HG03025 (cell line): ENCODE measurements at regions not wholly inside any gene's neighbourhood (a gene's known extent, or its start where the extent isn't known, plus 50 kb on each side); places are given as distances from the start of the nearest gene placed in this dataset.

Experiments used
- ATAC-seq: cut with Tn5 transposase; IDR thresholded peaks from one replicate; pipeline ENCODE4 v1.9.1; 2021; ENCODE audit warnings: mild to moderate bottlenecking, moderate library complexity; ENCODE audit not compliant: unreplicated experiment, low FRiP score

- ATAC-seq = no peak
Observed at GRCh38 chr5:9712506-9712905, 82.4 kb upstream of the TAS2R1 start.

- ATAC-seq = no peak
Observed at GRCh38 chr5:9710069-9710468, 79.9 kb upstream of the TAS2R1 start.

DNA sequence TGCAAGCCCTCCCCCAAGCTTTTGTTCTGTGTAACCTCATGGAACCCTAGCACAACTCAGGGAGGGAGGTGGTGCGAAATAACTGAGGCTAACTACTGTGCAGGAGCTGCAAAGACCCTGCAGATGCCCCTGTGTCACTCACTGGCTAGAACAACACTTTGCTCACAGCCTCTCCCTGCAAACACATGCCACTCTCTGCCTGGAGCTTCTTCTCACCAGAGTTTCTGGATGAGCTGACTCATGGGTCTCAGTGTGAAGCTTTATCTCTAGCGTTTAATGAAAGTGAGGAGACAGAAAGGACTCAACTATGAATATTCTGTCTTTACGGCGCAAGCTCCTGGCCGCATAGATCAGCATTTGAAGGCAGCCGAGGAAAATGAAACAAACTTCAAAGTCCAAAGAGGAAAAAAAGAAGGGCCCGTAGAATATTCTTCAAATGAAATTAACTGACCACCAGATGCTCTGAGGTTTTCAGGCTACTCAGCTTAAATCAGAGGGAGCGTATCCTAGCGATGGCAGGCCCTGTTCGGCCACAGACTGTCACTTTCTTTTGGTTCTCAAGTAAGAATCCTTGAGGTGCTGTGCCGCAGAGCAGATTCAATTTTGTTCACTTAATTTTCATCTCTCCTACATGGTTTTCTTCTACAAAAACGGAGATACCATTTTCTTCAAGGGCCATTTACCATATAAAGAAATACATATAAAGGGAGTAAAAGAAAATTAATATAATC, 77.7 kb upstream of the TAS2R1 start:
- no peak for ATAC-seq

GRCh38 chr5:9699681-9700080, 69.5 kb upstream of the TAS2R1 start:
- ATAC-seq = no peak

DNA sequence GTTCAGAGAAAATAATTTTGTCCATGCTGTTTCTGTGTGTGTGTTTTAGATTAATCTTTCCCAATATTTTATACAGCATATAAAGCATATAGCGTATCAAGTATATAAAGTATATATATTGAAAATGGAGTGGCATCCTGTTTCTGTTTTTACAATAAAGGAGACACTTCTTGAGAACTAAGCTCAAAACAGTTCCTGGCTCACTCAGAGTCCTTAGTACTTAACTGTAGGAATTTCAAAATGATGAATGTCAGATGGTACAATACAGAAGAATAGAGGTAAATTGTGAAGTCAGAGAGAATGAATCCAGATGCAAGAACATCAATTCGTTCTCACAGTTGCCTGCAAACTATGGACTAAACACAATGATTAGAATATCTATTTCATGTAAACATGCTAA, 68.7 kb upstream of the TAS2R1 start:
- ATAC-seq = no peak

GRCh38 chr5:9698125-9698826, 68.1 kb upstream of the TAS2R1 start:
- no peak for ATAC-seq

GRCh38 chr5:9692576-9692975, 62.4 kb upstream of the TAS2R1 start:
- no peak for ATAC-seq

- ATAC-seq = no peak
Observed at GRCh38 chr5:9691261-9691660, 61.1 kb upstream of the TAS2R1 start.

DNA sequence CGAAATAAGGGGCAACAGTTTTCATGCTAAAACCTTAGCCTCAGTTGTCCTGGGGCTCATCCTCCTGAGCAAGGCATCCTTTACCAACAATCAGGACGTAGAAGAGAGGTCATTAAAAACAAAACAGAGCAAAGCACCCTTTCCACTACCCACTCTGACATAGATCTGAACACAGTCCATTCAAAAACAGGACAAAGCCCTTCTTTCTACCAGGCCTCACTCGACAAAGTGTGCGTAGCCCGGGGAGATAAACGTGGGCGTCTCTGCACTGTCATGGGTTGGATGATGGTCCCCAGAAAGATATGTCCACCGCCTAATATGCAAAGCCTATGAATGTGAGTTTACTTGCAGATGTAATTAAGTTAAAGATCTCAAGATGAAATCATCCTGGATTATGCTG, 60.6 kb upstream of the TAS2R1 start:
- ATAC-seq = no peak

- no peak for ATAC-seq
Observed at GRCh38 chr5:9686216-9686615, 56.1 kb upstream of the TAS2R1 start.

- no peak for ATAC-seq
Observed at GRCh38 chr5:9681706-9682105, 51.6 kb upstream of the TAS2R1 start.
